SH-SY5Y (cell line): ENCODE measurements at regions not wholly inside any gene's neighbourhood (a gene's known extent, or its start where the extent isn't known, plus 50 kb on each side); places are given as distances from the start of the nearest gene placed in this dataset.

Experiments
- GATA2 ChIP-seq: IDR thresholded peaks from 2 replicates; pipeline ENCODE4 v1.6.1; 2011; ENCODE audit warnings: mild to moderate bottlenecking, low read depth, low read length
- GATA3 ChIP-seq: IDR thresholded peaks from 2 replicates; pipeline ENCODE4 v1.6.1; 2011; ENCODE audit warnings: low read depth, mild to moderate bottlenecking, low read length, moderate library complexity

DNA sequence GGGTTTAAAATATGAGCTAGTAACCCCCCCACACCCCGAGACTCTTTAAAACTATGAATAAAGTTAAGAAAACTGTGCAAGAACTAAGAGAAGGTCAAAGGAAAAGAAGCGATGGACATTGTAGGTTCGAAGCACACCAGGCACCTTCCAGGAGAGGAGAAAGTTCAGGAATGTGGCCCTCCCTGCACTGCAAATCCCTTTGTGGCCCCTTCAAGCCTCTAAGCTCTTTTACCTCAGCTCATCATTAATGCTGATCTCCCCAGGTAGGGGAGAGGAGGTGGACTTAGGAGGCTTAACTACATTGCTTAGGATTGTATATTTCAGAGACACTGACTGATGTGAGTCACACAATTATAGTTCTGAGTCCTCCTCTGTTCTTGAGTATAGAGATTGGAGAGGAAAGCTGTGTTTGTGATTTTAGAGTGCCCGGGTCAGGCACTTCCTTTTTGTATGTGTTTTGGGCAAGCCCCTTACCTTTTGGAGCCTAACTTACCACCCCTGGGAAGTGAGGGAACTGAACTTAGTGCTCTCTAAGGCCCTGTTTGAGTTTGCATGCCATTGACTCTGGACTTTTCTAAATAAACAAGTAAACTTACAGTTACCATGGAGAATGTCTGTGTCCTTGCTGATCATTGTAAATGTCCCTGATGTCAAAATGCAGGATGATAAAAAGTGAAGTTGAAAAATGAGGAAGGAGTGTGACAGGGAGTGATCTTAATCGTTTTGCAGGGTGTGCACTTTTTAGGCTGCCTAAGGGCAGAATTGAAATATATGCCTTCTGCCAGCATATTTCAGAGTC, 140.8 kb upstream of the ZEB2 start:
- TF ChIP-seq GATA3 = no peak
- TF ChIP-seq GATA2 = no peak

GRCh38 chr2:144659731-144660275, 139.9 kb upstream of the ZEB2 start:
- TF ChIP-seq GATA3 (no peak), GATA2 (no peak)

- TF ChIP-seq GATA2 (no peak), GATA3 (no peak)
These were observed 134.6 kb upstream of the ZEB2 start for GRCh38 chr2:144654523-144654922.

- no peak for TF ChIP-seq GATA3
These were observed 131.0 kb upstream of the ZEB2 start for GRCh38 chr2:144650907-144651306.

- no peak for TF ChIP-seq GATA3
- TF ChIP-seq GATA2 = no peak
These were observed 129.0 kb upstream of the ZEB2 start for GRCh38 chr2:144648837-144649465.

DNA sequence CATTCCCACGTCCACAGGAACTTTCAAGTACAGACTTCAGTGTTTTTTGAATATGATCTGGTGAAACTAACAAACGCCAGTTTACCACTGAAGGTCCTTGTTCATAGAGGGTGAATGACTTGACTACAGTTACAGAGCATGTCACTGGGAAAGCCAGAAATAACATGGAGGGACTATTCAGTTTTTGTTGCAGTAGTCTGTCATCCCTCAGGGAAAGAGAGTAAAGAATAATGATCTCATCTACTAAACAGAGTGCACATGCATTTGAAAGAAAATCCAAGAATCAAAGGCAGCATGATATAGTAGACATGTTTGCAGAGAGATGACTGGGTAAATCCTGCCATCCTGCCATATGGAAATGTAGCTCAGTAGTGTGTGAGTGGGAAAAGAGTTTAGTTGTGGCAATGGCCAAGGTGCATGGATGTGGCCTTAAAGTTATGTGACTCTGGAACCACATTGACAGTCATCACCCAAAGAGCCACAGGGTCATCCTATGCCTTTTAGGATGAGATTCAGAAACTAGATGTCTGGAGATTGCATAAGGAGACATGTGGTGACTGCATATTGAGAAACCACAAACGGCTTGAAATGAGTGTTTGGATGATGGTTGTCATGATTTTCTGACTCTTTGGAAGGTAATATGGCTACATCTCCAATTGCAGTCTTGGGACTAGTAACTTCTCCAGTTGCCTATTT, 125.3 kb upstream of the ZEB2 start:
- TF ChIP-seq GATA2 (no peak), GATA3 (no peak)

GRCh38 chr2:144644549-144644948, 124.6 kb upstream of the ZEB2 start:
- TF ChIP-seq GATA3 (no peak), GATA2 (no peak)

- TF ChIP-seq GATA3 = no peak
- TF ChIP-seq GATA2 = no peak
These were observed 123.8 kb upstream of the ZEB2 start for GRCh38 chr2:144643537-144644336.

DNA sequence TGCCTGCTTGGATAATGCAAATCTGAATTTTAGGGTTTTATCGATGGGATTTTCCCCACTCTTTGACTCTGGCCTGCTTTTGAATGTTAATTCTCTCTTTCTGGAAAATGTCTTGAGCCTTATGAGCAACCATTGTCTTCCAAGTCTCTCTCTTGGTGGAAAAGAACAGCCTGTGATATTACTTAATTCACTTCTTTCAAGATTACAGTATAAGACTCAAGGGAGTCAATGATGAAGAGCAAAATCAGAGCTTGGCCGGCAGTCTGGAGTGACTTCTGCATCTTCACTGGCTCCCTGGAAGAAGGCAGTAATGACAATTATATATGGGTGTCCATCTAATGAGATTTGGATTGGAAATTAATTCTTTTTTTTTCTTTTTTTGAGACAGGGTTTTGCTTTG, 122.9 kb upstream of the ZEB2 start:
- TF ChIP-seq GATA3 (no peak), GATA2 (no peak)

GRCh38 chr2:144642131-144642530, 122.2 kb upstream of the ZEB2 start:
- no peak for TF ChIP-seq GATA3
- TF ChIP-seq GATA2 = no peak

DNA sequence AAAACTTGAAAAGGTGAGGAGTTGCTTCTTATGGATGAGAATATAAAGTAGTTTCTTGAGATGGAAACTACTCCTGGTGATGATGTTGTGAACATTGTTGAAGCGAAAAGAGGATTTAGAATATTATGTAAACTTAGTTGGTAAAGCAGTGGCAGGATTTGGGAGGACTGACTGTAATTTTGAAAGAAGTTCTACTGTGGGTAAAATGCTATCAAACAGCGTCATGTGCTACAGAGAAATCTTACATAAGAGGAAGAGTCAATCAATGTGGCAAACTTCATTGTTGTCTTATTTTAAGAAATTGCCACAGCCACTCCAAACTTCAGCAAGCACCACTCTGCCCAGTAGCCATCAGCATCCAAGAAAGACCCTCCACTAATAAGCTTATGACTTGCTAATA, 112.9 kb upstream of the ZEB2 start:
- TF ChIP-seq GATA2 (no peak), GATA3 (no peak)

- TF ChIP-seq GATA2 = no peak
- TF ChIP-seq GATA3 = no peak
These were observed 111.7 kb upstream of the ZEB2 start for GRCh38 chr2:144631636-144632035.

- no peak for TF ChIP-seq GATA2
- TF ChIP-seq GATA3 = no peak
These were observed 110.7 kb upstream of the ZEB2 start for GRCh38 chr2:144630459-144631215.

- TF ChIP-seq GATA3 (no peak), GATA2 (no peak)
These were observed 110.0 kb upstream of the ZEB2 start for GRCh38 chr2:144629935-144630334.
